ENCODE measurements at regions not wholly inside any gene's neighbourhood (a gene's known extent, or its start where the extent isn't known, plus 50 kb on each side); places are given as distances from the start of the nearest gene placed in this dataset.

DNA sequence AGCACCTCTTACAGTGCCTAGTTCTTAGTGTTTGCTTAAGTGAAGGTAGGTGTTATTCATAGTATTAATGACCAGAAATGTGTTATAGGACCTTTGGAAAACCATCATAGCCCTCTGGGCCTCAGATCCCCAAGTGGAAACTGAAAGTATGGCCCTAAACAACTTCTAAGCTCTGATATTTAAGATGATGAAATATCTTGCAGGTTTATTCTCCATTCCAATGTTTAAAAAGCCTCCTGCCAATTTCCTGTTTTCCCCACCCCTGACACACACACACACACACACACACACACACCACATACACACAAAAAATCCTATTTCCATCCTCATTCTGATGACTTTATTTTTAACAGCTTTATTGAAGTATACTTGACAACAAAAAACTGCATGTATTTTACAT lies 108.2 kb downstream of the DIRAS3 start:
- Mint-ChIP-seq H3K27ac (ENCODE audit: unreplicated experiment) (no peak overlapping the region), H3K27me3 (ENCODE audit: low read depth) (no peaks in the 10 kb centered on the region), H3K4me1 (ENCODE audit: low read depth) (peaks cover 11% of the 10 kb centered on the region), H3K4me3 (ENCODE audit: unreplicated experiment) (no peak overlapping the region), H3K36me3 (ENCODE audit: low read depth) (no peaks in the 10 kb centered on the region), H3K9me3 (ENCODE audit: low read depth) (no peaks in the 10 kb centered on the region)
- no peak for DNase-seq (ENCODE audit: low spot score)
- TF ChIP-seq, protein P1, sequence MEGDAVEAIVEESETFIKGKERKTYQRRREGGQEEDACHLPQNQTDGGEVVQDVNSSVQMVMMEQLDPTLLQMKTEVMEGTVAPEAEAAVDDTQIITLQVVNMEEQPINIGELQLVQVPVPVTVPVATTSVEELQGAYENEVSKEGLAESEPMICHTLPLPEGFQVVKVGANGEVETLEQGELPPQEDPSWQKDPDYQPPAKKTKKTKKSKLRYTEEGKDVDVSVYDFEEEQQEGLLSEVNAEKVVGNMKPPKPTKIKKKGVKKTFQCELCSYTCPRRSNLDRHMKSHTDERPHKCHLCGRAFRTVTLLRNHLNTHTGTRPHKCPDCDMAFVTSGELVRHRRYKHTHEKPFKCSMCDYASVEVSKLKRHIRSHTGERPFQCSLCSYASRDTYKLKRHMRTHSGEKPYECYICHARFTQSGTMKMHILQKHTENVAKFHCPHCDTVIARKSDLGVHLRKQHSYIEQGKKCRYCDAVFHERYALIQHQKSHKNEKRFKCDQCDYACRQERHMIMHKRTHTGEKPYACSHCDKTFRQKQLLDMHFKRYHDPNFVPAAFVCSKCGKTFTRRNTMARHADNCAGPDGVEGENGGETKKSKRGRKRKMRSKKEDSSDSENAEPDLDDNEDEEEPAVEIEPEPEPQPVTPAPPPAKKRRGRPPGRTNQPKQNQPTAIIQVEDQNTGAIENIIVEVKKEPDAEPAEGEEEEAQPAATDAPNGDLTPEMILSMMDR (IDR thresholded peaks at IDR 0.05) = no peak

DNA sequence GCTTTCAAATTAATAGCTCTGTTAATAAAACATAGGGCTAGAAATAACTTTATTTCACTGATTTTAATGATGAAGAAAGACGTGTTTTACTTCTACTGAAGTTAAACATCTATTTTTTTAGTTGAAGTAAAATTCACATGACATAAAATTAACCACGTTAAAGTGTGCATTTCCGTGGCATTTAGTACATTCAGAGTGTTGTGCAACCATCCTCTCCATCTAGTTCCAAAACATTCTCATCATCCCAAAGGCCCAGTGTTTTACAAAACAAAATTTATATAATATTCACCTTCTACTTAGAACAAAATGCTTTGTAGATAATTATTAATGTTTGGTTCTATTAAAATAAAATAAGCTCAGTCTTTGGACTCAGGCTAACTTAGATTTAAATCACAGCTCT lies 108.5 kb upstream of the GNG12 start:
- Mint-ChIP-seq H3K27ac (ENCODE audit: unreplicated experiment) (no peak overlapping the region), H3K4me1 (ENCODE audit: low read depth) (peaks cover 12% of the 10 kb centered on the region), H3K36me3 (ENCODE audit: low read depth) (no peaks in the 10 kb centered on the region), H3K27me3 (ENCODE audit: low read depth) (no peaks in the 10 kb centered on the region), H3K9me3 (ENCODE audit: low read depth) (no peaks in the 10 kb centered on the region), H3K4me3 (ENCODE audit: unreplicated experiment) (no peak overlapping the region)
- DNase-seq (ENCODE audit: low spot score) = no peak
- TF ChIP-seq, protein P1 (IDR thresholded peaks at IDR 0.05) = no peak

DNA sequence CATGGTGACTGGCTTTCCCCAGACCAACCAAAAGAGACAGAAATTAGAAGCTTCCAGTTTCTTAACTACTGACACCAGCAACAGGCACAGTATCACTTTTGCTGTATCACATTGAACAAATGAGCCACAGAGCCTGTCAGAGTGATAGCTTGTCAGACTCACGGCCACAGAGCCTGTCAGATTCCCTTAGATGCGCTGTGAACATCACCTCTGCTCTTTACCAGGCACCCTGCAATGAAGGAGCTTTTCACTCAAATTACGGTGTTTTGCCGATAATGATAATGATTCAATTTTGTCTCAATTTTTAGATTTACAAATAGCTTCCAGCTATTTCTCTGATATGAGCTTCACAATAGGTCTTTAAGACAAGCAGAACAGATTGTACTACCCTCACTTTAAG lies 107.9 kb upstream of the GNG12 start:
- Mint-ChIP-seq H3K36me3 (ENCODE audit: low read depth) (no peaks in the 10 kb centered on the region), H3K4me1 (ENCODE audit: low read depth) (peaks cover 12% of the 10 kb centered on the region), H3K9me3 (ENCODE audit: low read depth) (peaks cover under 1% of the 10 kb centered on the region), H3K4me3 (ENCODE audit: unreplicated experiment) (no peak overlapping the region), H3K27ac (ENCODE audit: unreplicated experiment) (no peak overlapping the region), H3K27me3 (ENCODE audit: low read depth) (no peaks in the 10 kb centered on the region)
- DNase-seq (ENCODE audit: low spot score) = no peak
- TF ChIP-seq, protein P1 (IDR thresholded peaks at IDR 0.05) = no peak

DNA sequence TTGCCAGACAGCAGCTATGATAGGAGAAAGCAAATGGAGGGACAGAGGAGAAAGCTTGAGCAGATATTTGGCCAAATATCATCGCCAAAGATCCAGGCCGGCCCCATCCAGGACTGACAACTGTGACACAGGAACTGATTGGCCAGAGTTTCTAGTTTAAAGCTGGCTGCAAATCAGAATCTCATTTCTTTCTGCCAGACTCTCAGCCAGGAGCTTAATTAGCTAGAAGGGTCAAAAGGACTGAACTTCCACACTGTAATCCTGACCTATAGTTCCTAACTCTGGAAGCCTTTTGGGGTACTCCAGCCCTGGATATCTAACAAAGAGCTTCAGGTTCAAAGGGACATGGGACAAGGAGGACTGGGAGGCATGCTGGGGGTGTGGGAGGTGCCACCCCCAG lies 106.7 kb upstream of the GNG12 start:
- H3K4me1 Mint-ChIP-seq (ENCODE audit: low read depth) = peaks cover 8% of the 10 kb centered on the region
- TF ChIP-seq, protein P1 (IDR thresholded peaks at IDR 0.05) = no peak
- peaks cover 5% of the 10 kb centered on the region for H3K9me3 Mint-ChIP-seq (ENCODE audit: low read depth)
- H3K36me3 Mint-ChIP-seq (ENCODE audit: low read depth) = no peaks in the 10 kb centered on the region
- H3K4me3 Mint-ChIP-seq (ENCODE audit: unreplicated experiment) = no peak overlapping the region
- no peak overlapping the region for H3K27ac Mint-ChIP-seq (ENCODE audit: unreplicated experiment)
- H3K27me3 Mint-ChIP-seq (ENCODE audit: low read depth) = no peaks in the 10 kb centered on the region
- DNase-seq (ENCODE audit: low spot score) = no peak

DNA sequence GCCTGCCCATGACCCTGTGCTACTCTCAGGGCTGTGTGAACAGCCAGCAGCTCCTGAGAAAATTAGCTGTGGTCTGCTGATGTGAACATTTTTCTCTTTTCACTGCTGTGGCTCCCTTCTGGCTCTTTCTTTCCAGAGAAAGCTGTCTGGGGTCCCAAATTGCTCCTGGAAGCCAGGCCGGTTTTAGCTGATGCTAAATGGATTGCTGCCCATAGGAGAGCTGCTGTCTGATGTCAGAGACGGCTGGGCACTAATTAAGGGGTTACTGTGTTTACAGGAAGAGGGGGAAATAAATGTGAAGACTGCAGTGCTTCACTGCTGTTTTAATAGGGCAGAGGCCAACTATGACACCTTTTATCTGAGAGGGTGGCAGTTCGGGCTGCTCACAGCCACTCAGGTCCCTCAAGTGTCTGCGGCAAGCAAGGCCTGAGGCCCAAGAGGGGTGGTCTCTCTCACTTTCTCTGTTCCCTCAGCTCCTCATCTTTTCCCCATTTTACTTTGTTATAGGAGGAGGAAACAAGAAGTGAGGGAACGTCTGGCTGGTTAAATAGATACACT lies 106.0 kb upstream of the GNG12 start:
- no peak for DNase-seq (ENCODE audit: low spot score)
- peaks cover 5% of the 10 kb centered on the region for H3K9me3 Mint-ChIP-seq (ENCODE audit: low read depth)
- H3K4me1 Mint-ChIP-seq (ENCODE audit: low read depth) = peaks cover 8% of the 10 kb centered on the region
- no peaks in the 10 kb centered on the region for H3K36me3 Mint-ChIP-seq (ENCODE audit: low read depth)
- no peak overlapping the region for H3K4me3 Mint-ChIP-seq (ENCODE audit: unreplicated experiment)
- TF ChIP-seq, protein P1 (IDR thresholded peaks at IDR 0.05) = no peak
- no peak overlapping the region for H3K27ac Mint-ChIP-seq (ENCODE audit: unreplicated experiment)
- no peaks in the 10 kb centered on the region for H3K27me3 Mint-ChIP-seq (ENCODE audit: low read depth)

All from chondrocyte (in vitro differentiated cells).